HG03460 (cell line): ENCODE measurements at regions not wholly inside any gene's neighbourhood (a gene's known extent, or its start where the extent isn't known, plus 50 kb on each side); places are given as distances from the start of the nearest gene placed in this dataset.
"Not testable (repeated sequence)": the region's sequence is repeated elsewhere in the genome, so short reads cannot be mapped to it uniquely, and the experiment has no call there.

ENCODE experiments used
- ATAC-seq: cut with Tn5 transposase; IDR thresholded peaks from one replicate; pipeline ENCODE4 v1.9.1; 2021; ENCODE audit not compliant: unreplicated experiment

GRCh38 chr3:135539854-135540253 is 425.7 kb upstream of the PPP2R3A start:
- ATAC-seq, result no peak

- no peak for ATAC-seq
These were observed 415.5 kb upstream of the PPP2R3A start for GRCh38 chr3:135549928-135550494.

DNA sequence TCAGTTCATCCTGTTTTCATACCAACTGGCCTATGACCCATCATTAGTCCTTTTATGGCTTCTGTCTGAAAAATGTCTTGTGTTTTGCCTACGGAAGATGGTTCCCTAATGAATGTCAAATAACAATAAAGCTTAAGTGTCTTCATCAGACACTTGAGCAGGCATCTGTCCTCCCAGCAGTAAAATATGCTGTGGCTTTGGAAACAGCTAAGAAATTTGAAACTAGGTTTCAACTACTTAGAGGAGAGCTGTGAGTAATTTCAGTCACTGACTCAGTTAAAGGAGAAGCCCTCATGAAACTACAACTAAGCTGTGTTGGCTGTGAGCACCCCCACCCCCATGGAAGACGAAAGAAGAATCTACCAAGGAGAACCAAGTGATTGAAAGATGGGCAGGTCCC is 409.4 kb upstream of the PPP2R3A start:
- ATAC-seq, result no peak

DNA sequence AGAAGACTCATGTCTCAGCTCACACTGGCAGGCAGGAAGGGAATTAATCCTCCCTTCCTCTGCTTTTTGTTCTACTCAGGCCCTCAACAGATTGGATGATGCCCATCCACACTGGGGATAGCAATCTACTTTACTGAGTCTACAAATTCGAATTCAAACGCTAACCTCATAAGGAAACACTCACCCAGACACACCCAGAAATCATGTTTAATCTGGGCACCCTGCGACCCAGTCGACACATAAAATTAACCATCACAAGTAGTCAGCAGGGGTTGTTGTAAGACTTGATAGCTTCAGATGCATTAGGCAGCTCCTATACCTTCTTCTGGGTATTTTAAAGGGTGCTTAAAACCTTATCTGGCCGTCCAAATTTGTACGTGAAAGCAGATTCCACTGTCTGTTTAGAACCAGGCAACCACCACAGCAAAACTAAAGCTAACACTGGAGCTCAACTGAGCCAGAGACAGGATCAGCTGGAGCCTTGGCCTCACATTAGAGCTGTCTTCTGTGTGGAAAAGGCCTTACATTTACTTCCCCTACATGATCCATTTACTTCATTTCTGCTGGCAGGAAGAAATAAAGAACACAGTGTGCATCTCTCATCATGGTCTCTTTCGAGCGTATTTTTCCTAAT is 407.3 kb upstream of the PPP2R3A start:
- ATAC-seq, result no peak

DNA sequence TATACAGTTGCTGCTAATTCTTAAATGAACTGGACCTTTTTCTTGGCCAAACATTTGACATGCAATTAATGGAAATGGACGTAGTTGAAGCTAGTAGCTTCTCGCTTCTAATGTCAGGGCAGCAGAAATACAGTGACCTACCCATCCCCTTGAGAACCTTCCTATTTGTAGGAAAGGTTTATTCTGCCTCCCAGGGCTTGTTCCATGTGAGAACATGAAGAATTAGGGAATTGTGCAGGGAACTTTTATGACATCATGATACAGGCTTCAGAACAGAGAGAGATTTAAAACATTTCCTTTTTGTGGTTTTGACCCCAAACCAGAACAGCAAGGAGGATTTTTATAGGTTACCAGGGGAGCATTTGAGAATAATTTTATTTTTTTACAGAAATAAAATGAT is 406.6 kb upstream of the PPP2R3A start:
- ATAC-seq, result no peak

- no peak for ATAC-seq
These were observed 405.7 kb upstream of the PPP2R3A start for GRCh38 chr3:135559802-135560201.

- ATAC-seq, result no peak
These were observed 404.7 kb upstream of the PPP2R3A start for GRCh38 chr3:135560847-135561246.

- ATAC-seq, result no peak
These were observed 400.8 kb upstream of the PPP2R3A start for GRCh38 chr3:135564696-135565095.

DNA sequence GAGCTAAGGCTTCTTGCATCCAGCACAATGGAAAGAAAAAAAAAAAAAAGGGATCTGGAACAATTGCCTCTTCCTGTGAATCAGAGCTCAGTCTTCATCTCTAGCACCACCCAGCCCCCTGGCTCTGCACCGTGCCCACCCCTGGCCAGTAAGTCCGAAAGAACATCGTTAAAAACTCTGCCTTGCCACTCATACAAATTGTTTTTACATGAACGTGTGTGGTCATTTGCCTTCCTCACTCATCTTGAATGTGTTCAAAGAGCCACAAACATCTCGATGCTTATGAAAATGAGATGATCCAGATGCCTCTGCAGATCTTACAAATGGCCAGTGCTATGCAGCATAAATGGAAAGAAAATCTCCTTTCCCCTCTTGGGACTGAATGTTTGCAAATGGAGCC is 400.0 kb upstream of the PPP2R3A start:
- ATAC-seq, result no peak

DNA sequence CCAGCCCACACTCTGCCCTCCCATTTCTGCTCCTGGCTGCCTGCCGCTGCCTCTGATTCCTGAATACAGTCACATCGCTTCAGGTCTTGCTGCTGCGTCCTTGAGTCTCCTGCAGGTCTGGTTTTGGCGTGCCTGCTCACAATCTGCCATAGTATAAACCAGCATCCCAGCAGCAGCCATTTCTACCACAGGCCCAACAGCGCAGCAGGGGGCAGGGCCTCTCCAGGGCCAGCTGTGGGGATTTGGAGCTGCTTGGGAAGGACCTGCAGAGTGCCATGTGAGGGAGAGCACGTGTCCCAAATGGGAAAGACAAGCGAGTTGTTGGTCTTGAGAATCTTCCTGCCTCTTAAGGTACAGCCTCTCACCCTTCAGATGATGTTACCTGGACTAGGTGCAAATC is 398.3 kb upstream of the PPP2R3A start:
- ATAC-seq, result no peak

DNA sequence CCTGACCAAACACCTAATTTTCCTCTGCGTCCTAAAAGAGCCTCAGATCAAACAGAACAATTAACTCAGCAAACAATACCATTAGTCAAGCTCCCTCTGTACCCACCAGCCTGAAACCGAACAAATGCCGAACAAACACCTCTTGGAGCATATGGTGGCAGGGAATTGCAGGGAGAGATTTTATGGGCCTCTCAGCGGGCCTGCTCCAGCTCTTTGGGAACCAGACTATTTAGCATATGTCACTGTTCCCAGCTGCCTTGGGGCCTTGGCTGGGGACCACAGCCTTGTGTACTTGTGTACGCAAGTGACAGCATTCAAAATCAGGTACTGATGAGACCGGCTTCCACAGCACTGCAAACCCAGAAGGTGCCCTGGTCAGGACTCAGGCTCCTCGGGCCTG is 388.8 kb upstream of the PPP2R3A start:
- ATAC-seq, result no peak

DNA sequence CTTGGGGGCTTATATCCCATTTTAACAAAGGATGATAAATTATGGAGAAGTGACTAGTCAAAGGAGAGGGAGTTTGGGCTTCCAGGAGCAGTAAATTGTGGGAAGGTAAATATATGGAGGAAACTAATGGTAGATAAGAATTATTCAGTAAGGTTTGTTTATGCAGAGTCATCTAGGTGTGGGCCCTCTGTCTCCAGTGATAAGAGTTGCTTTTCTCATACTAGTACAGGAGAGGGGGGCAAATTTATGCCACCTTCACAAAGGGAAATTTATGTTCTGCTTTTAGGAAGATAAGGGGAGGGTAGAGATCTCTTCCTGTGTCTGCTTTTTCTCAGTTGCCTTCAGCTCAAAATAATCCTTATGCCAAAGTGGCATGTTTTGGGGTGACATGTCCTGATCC is 383.7 kb upstream of the PPP2R3A start:
- no peak for ATAC-seq

GRCh38 chr3:135582800-135583199 is 382.7 kb upstream of the PPP2R3A start:
- ATAC-seq, result no peak

DNA sequence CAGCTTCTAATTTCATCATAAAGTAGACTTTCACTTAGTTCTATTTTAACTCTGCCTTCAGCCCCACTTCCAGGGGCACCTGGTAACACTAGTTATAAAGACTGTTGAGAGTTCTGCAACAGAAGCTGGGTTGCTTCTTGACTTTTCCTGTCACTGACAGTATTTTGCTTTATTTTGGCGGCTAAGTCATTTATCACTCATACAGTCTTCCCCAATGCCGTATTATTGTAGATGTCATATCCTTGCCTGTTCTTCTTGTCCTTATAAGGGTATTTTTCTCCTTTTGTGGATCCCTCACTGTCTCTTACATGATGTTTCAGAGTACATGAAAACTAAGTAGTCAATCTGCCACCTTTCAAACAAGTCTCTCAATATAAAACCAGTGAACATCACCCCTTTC is 369.0 kb upstream of the PPP2R3A start:
- ATAC-seq, result no peak

DNA sequence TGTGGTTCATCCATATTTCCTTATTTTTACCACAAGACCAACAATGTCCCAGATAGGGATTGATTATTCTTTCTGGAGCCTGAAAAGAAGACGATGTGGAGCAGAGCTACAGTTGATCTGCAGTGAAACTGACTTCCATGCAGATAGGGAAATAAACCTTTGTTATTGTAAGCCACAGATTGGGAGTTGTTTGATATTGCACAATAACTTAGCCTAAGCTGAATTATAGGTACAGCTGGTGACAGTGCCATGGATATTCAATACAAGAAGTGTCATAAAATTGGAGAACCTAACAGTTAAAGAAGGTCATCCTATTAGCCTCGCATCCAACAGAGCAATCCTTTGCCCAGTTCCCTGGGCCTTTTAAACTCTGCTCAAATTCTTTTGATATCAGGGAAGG is 367.7 kb upstream of the PPP2R3A start:
- no peak for ATAC-seq

DNA sequence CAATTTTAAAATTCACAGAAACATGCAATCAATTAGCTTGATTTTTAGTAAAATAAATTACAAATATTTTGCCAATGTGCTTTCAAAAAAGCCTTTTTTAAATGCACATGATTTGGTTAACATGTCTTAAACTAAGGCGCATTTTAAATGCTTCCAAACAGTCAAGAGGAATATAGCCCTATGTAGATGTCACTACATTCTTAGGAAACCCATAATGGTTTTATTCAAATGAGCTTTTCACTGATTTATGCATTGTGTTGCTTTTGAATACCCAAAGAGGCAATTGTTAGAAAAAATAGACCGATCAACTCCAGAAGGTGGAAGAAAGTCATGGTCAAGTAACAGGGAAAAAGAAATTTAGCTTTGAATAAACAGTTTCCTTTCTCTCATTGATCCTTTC is 366.9 kb upstream of the PPP2R3A start:
- no peak for ATAC-seq

GRCh38 chr3:135604512-135604911 is 361.0 kb upstream of the PPP2R3A start:
- ATAC-seq, result not testable (repeated sequence)

- no peak for ATAC-seq
These were observed 347.4 kb upstream of the PPP2R3A start for GRCh38 chr3:135618123-135618522.

DNA sequence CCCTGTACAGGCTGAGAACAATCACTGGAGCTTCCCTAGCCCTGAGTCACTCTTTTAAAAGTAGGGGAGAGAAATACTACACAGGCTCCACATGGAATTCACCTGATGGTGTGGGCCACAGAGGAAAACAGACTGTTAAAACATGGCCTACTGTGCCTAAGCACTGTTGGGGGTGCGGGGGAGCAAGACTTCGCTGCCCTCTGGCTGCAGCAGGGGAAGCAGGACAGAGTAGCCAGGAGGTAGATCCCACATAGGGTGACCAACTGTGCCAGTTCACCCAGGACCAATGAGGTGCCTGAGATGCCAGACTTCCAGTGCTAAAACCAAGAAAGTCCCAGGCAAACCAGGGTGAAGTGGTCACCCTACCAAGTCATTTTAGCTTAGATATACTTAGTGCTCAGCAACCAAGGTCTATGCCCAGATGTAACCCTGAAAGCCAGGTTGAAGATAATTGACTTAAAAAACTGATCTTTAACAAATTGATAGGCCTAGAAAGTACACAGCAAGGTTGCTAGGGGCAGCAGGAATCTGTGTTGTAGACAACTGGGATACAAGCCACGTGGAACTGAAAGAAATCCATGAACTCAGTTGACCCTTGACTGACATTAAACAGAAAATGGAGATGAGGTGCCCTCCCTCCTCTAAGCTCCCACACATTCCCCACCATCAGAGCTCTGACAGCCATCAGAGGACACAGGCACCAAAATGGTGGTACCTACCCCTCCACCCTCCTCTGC is 344.2 kb upstream of the PPP2R3A start:
- ATAC-seq, result no peak

- no peak for ATAC-seq
These were observed 343.3 kb upstream of the PPP2R3A start for GRCh38 chr3:135622215-135622614.

DNA sequence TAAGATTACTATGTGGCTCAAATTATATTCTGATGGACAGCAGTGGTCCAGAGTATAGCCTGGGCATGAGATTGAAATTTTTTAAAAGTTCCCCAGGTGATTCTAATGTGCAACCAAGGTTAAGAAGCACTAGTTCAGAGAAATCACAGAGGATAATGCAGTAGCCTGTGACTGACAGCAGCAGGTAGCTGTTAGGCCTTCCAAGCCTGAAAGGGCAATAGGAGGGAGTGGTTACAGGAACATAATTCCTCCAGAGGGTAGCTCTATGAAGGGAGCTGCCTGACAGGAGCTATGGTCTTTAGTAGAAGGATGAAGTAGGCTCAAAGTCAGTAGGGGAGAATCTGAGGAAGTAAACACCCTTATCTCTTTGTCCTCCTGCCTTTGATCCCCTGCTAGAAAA is 342.9 kb upstream of the PPP2R3A start:
- no peak for ATAC-seq

GRCh38 chr3:135623558-135623957 is 342.0 kb upstream of the PPP2R3A start:
- ATAC-seq, result no peak

- ATAC-seq, result no peak
These were observed 338.5 kb upstream of the PPP2R3A start for GRCh38 chr3:135627057-135627456.
